Stomach (tissue), 8 donors: ENCODE measurements at regions not wholly inside any gene's neighbourhood (a gene's known extent, or its start where the extent isn't known, plus 50 kb on each side); places are given as distances from the start of the nearest gene placed in this dataset.

ENCODE experiments used
- DNase-seq, 2 donors: peaks; one replicate each; pipeline versions ENCODE4 v3.0.0 to v3.0.0-alpha.2; 2013 to 2019
- H3K27ac ChIP-seq, 5 donors: fragments of 200-600 bp in 4 of 5; sonication (generic) in 4 of 5; one replicate each; pipeline ENCODE4 v1.5.1; 2013 to 2019; ENCODE audit warnings: mild to moderate bottlenecking in 1 of 5, moderate library complexity in 1 of 5
- H3K27me3 ChIP-seq, 3 donors: fragments of 200-600 bp; sonication (generic); one replicate each; pipeline ENCODE4 v1.5.1; 2017 to 2019; ENCODE audit warnings: mixed run types in 1 of 3
- H3K36me3 ChIP-seq, 4 donors: fragments of 200-600 bp; sonication (generic); 1 replicate in 3 of 4; 2 replicates in 1 of 4; pipeline ENCODE4 v1.5.1; 2016 to 2019
- H3K4me1 ChIP-seq, 4 donors: fragments of 200-600 bp; sonication (generic); one replicate each; pipeline ENCODE4 v1.5.1; 2016 to 2019
- H3K4me3 ChIP-seq, 4 donors: fragments of 200-600 bp; sonication (generic) in 3 of 4; one replicate each; pipeline ENCODE4 v1.5.1; 2016 to 2019; ENCODE audit warnings: mild to moderate bottlenecking in 1 of 4
- H3K9me3 ChIP-seq, 4 donors: fragments of 200-600 bp; sonication (generic); one replicate each; pipeline ENCODE4 v1.5.1; 2016 to 2019
- CTCF ChIP-seq, 7 experiments: fragments of 450-650 bp in 4 of 7; fragments of 200-600 bp in 3 of 7; sonication (generic) in 3 of 7; IDR thresholded peaks; one replicate each; pipeline ENCODE4 v1.5.1; 2016 to 2019; ENCODE audit warnings: antibody characterized with exemption in 7 of 7, control low read depth in 2 of 7, mild to moderate bottlenecking in 1 of 7
- EP300 ChIP-seq: sonication (generic); formaldehyde crosslinking; IDR thresholded peaks from one replicate; pipeline ENCODE4 v1.6.1; 2017; ENCODE audit warnings: antibody characterized with exemption
- POLR2A ChIP-seq, 4 donors: fragments of 450-650 bp; IDR thresholded peaks; one replicate each; pipeline ENCODE4 v1.6.1; 2016; ENCODE audit warnings: antibody characterized with exemption in 4 of 4, control low read depth in 2 of 4, mild to moderate bottlenecking in 1 of 4, moderate library complexity in 1 of 4
- POLR2AphosphoS5 ChIP-seq, 3 donors: sonication (generic); formaldehyde crosslinking; IDR thresholded peaks; one replicate each; pipeline ENCODE4 v1.6.1; 2016; ENCODE audit warnings: antibody characterized with exemption in 3 of 3
- WGBS, 5 donors: extraction: QIAGEN DNeasy Blood & Tissue Kit in 3 of 5; methylation state at CpG; one replicate each; pipeline versions ENCODE4 v1.1.5 to v1.1.7; 2013 to 2018; 5-methylcytosine and 5-hydroxymethylcytosine counted together
- intact Hi-C: fragments of 100-400 bp; cut with DNase I; formaldehyde crosslinking; loops from one replicate; pipeline ENCODE4 v1.15.1; 2023; ENCODE audit warnings: low total_unique reads
- donor health status: healthy with polysubstance abuse.
- donor health status: Bipolar disorder and iron deficiency.
- donor health status: healthy.

- no peak overlapping the region for H3K4me3 ChIP-seq
- H3K36me3 ChIP-seq: no peaks in the 10 kb centered on the region
- no peak for DNase-seq
- no peak overlapping the region for H3K27ac ChIP-seq
- H3K4me1 ChIP-seq: no peaks in the 10 kb centered on the region
- intact Hi-C loops: no loop called here
- H3K9me3 ChIP-seq: peaks cover 6 to 22% (median 20%) of the 10 kb centered on the region in 4 donors
- WGBS, 5 donors: 63 to 78% (median 72%) methylated on average over 3 of the region's 3 CpGs
- no peak for TF ChIP-seq POLR2AphosphoS5 (IDR thresholded peaks at IDR 0.05)
- no peak for TF ChIP-seq CTCF (IDR thresholded peaks at IDR 0.05)
- TF ChIP-seq POLR2A (IDR thresholded peaks at IDR 0.05): no peak
- no peak for TF ChIP-seq EP300
- no peaks in the 10 kb centered on the region for H3K27me3 ChIP-seq
Measured at GRCh38 chr7:48742079-48742798, 182.1 kb upstream of the CDC14C start.

- intact Hi-C loops: no loop called here
- Histone ChIP-seq H3K4me1 (no peaks in the 10 kb centered on the region), H3K36me3 (no peaks in the 10 kb centered on the region), H3K27me3 (no peaks in the 10 kb centered on the region), H3K4me3 (no peak overlapping the region), H3K27ac (no peak overlapping the region), H3K9me3 (no peaks in the 10 kb centered on the region)
- WGBS, 5 donors: 83 to 93% (median 85%) methylated on average over 9 to 12 of the region's 12 CpGs
- TF ChIP-seq CTCF (IDR thresholded peaks at IDR 0.05) (no peak), POLR2A (IDR thresholded peaks at IDR 0.05) (no peak), POLR2AphosphoS5 (IDR thresholded peaks at IDR 0.05) (no peak), EP300 (no peak)
- DNase-seq: no peak
Measured at GRCh38 chr7:48748081-48748833, 176.1 kb upstream of the CDC14C start.

- DNase-seq: no peak
- H3K27ac ChIP-seq: no peak overlapping the region
- no peaks in the 10 kb centered on the region for H3K36me3 ChIP-seq
- TF ChIP-seq POLR2A (IDR thresholded peaks at IDR 0.05) (no peak), EP300 (no peak), CTCF (IDR thresholded peaks at IDR 0.05) (no peak), POLR2AphosphoS5 (IDR thresholded peaks at IDR 0.05) (no peak)
- no peak overlapping the region for H3K4me3 ChIP-seq
- intact Hi-C loops: no loop called here
- WGBS, 5 donors: 89 to 94% (median 91%) methylated on average over 3 of the region's 3 CpGs
- H3K27me3 ChIP-seq: no peaks in the 10 kb centered on the region
- H3K4me1 ChIP-seq: no peaks in the 10 kb centered on the region
- no peaks in the 10 kb centered on the region for H3K9me3 ChIP-seq
Measured at GRCh38 chr7:48755061-48755555, 169.2 kb upstream of the CDC14C start.

GRCh38 chr7:48759431-48760080 is 164.8 kb upstream of the CDC14C start:
- DNase-seq: no peak
- H3K27me3 ChIP-seq: no peaks in the 10 kb centered on the region
- no peak overlapping the region for H3K4me3 ChIP-seq
- no peaks in the 10 kb centered on the region for H3K4me1 ChIP-seq
- H3K9me3 ChIP-seq: peaks cover 0 to 6% (median 0%) of the 10 kb centered on the region in 4 donors
- 0 to 73% (median 54%) methylated on average over 1 of the region's 1 CpG for WGBS, 5 donors
- no peak overlapping the region for H3K27ac ChIP-seq
- TF ChIP-seq CTCF (IDR thresholded peaks at IDR 0.05): no peak
- no peak for TF ChIP-seq POLR2A (IDR thresholded peaks at IDR 0.05)
- no peak for TF ChIP-seq POLR2AphosphoS5 (IDR thresholded peaks at IDR 0.05)
- no peak for TF ChIP-seq EP300
- H3K36me3 ChIP-seq: no peaks in the 10 kb centered on the region
- intact Hi-C loops: no loop called here
